ENCODE measurements at regions not wholly inside any gene's neighbourhood (a gene's known extent, or its start where the extent isn't known, plus 50 kb on each side); places are given as distances from the start of the nearest gene placed in this dataset.

GRCh38 chr10:105769248-105770184, 1128.4 kb downstream of the SORCS3 start:
- CTCF ChIA-PET: no interaction called here
- Histone ChIP-seq H3K79me2 (ENCODE audit: control insufficient read depth, insufficient read depth, low read length) (no peaks in the 10 kb centered on the region), H3K27ac (ENCODE audit: insufficient read depth, low read depth, low read length) (no peak overlapping the region), H3K4me1 (ENCODE audit: control insufficient read depth, extremely low read depth, insufficient read depth, low read length) (no peaks in the 10 kb centered on the region), H3K9me3 (replicated peaks; ENCODE audit: control insufficient read depth, insufficient read depth, low read length) (peaks cover 3% of the 10 kb centered on the region), H3K4me2 (ENCODE audit: insufficient read depth, low read length) (no peak overlapping the region), H3K9ac (replicated peaks; ENCODE audit: extremely low read depth, insufficient read depth, low read length) (no peak overlapping the region), H3K27me3 (ENCODE audit: control insufficient read depth in 2 of 2, insufficient read depth in 2 of 2, low read length in 2 of 2) (no peaks in the 10 kb centered on the region), H3K9me1 (replicated peaks; ENCODE audit: control insufficient read depth, extremely low read depth, insufficient read depth, low read length) (no peaks in the 10 kb centered on the region), H4K20me1 (replicated peaks; ENCODE audit: control insufficient read depth, extremely low read depth, insufficient read depth, low read length) (no peaks in the 10 kb centered on the region), H2AFZ (ENCODE audit: low read depth, low read length) (no peak overlapping the region), H3K4me3 (replicated peaks in 1 of 3; ENCODE audit: insufficient read depth in 1 of 3, low read depth in 1 of 3, low read length in 3 of 3) (no peak overlapping the region), H3K36me3 (ENCODE audit: control insufficient read depth in 2 of 2, extremely low read depth in 1 of 2, insufficient read depth in 2 of 2, low read length in 2 of 2) (no peaks in the 10 kb centered on the region)
- intact Hi-C loops (cut with micrococcal nuclease): no loop called here
- TF ChIP-seq POLR2A (IDR thresholded peaks at IDR 0.05; ENCODE audit: low read depth, low read length) (no peak), POLR2AphosphoS5 (IDR thresholded peaks at IDR 0.05; ENCODE audit: insufficient read depth, low read depth, low read length) (no peak), GATA2 (IDR thresholded peaks at IDR 0.05; ENCODE audit: insufficient read depth, insufficient read length, low read depth, low read length) (no peak), FOS (IDR thresholded peaks at IDR 0.05; ENCODE audit: borderline replicate concordance, insufficient read depth, low read length) (no peak), MYC (IDR thresholded peaks at IDR 0.05; ENCODE audit: low read depth, low read length) (no peak), JUN (IDR thresholded peaks at IDR 0.05; ENCODE audit: borderline replicate concordance, insufficient read depth, insufficient read length, low read depth) (no peak), CTCF (IDR thresholded peaks at IDR 0.05; ENCODE audit: extremely low read depth in 1 of 2, insufficient read depth in 1 of 2, low read depth in 1 of 2, low read length in 2 of 2) (no peak)
- TF ChIP-seq, protein P1, sequence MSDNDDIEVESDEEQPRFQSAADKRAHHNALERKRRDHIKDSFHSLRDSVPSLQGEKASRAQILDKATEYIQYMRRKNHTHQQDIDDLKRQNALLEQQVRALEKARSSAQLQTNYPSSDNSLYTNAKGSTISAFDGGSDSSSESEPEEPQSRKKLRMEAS (IDR thresholded peaks at IDR 0.05; ENCODE audit: insufficient read depth, insufficient read length): no peak
- BruUV-seq (replicated peaks): no TSS peak
- FAIRE-seq: no peak
- DNase-seq (ENCODE audit: low read depth, low spot score): no peak
- dilution Hi-C loops (cut with MboI; ENCODE audit: extremely low pct_ligation_motif_present, low sequenced_read_pairs): no loop called here
- POLR2A ChIA-PET: no interaction called here

Data from endothelial cell of umbilical vein (primary cell).